H9 (cell line): ENCODE measurements at regions not wholly inside any gene's neighbourhood (a gene's known extent, or its start where the extent isn't known, plus 50 kb on each side); places are given as distances from the start of the nearest gene placed in this dataset.

Source experiments
- DNase-seq: peaks from one replicate; pipeline ENCODE4 v3.0.0-alpha.2; 2017
- H2AFZ ChIP-seq: one replicate; pipeline ENCODE4 v1.6.1; 2013; ENCODE audit warnings: mild to moderate bottlenecking, low read length, control low read depth, moderate library complexity
- H2AK5ac ChIP-seq: 2 replicates; pipeline ENCODE4 v1.6.1; 2013; ENCODE audit warnings: low read length, control low read depth, mixed read lengths; ENCODE audit not compliant: insufficient read length
- H2BK120ac ChIP-seq: one replicate; pipeline ENCODE4 v1.6.1; 2013; ENCODE audit warnings: low read depth, mild to moderate bottlenecking, low read length, control low read depth, inconsistent platforms; ENCODE audit not compliant: poor library complexity, severe bottlenecking
- H2BK12ac ChIP-seq: 2 replicates; pipeline ENCODE4 v1.6.1; 2013; ENCODE audit warnings: low read length, control low read depth, mixed read lengths, low read depth; ENCODE audit not compliant: insufficient read length
- H2BK15ac ChIP-seq: 2 replicates; pipeline ENCODE4 v1.6.1; 2013; ENCODE audit warnings: low read depth, low read length, control low read depth
- H2BK20ac ChIP-seq: one replicate; pipeline ENCODE4 v1.6.1; 2013; ENCODE audit warnings: low read depth, mild to moderate bottlenecking, low read length, control low read depth, inconsistent platforms; ENCODE audit not compliant: poor library complexity, severe bottlenecking
- H2BK5ac ChIP-seq: 2 replicates; pipeline ENCODE4 v1.6.1; 2013; ENCODE audit warnings: low read length, control low read depth, mixed read lengths; ENCODE audit not compliant: insufficient read length
- H3K14ac ChIP-seq: 2 replicates; pipeline ENCODE4 v1.6.1; 2013; ENCODE audit warnings: low read length, control low read depth; ENCODE audit not compliant: insufficient read depth
- H3K18ac ChIP-seq: 2 replicates; pipeline ENCODE4 v1.6.1; 2013; ENCODE audit warnings: low read depth, mild to moderate bottlenecking, mixed read lengths, low read length, control low read depth; ENCODE audit not compliant: insufficient read length
- H3K23ac ChIP-seq: 2 replicates; pipeline ENCODE4 v1.6.1; 2013; ENCODE audit warnings: low read length, control low read depth, mixed read lengths, low read depth; ENCODE audit not compliant: insufficient read length
- H3K23me2 ChIP-seq: 2 replicates; pipeline ENCODE4 v1.6.1; 2013; ENCODE audit warnings: low read depth, mild to moderate bottlenecking, mixed read lengths, low read length, control low read depth; ENCODE audit not compliant: insufficient read length, poor library complexity, severe bottlenecking
- H3K27ac ChIP-seq: 2 replicates; pipeline ENCODE4 v1.5.1; 2013; ENCODE audit warnings: low read length, control low read depth, mixed read lengths, low read depth; ENCODE audit not compliant: insufficient read length
- H3K27me3 ChIP-seq: 2 replicates; pipeline ENCODE4 v1.6.1; 2013; ENCODE audit warnings: low read length, control low read depth, inconsistent platforms; ENCODE audit not compliant: insufficient read depth
- H3K4ac ChIP-seq: 2 replicates; pipeline ENCODE4 v1.6.1; 2013; ENCODE audit warnings: low read depth, mild to moderate bottlenecking, control low read depth, inconsistent platforms, low read length, moderate library complexity
- H3K4me1 ChIP-seq: 2 replicates; pipeline ENCODE4 v1.6.1; 2013; ENCODE audit warnings: low read length, control low read depth, inconsistent platforms; ENCODE audit not compliant: insufficient read depth
- H3K4me2 ChIP-seq: 2 replicates; pipeline ENCODE4 v1.6.1; 2013; ENCODE audit warnings: low read length, control low read depth, mixed read lengths; ENCODE audit not compliant: insufficient read length, insufficient read depth
- H3K56ac ChIP-seq: 2 replicates; pipeline ENCODE4 v1.6.1; 2013; ENCODE audit warnings: low read depth, mild to moderate bottlenecking, mixed read lengths, low read length, control low read depth; ENCODE audit not compliant: insufficient read length
- H3K79me1 ChIP-seq: 2 replicates; pipeline ENCODE4 v1.6.1; 2013; ENCODE audit warnings: low read depth, mild to moderate bottlenecking, moderate library complexity, low read length, control low read depth, inconsistent platforms; ENCODE audit not compliant: insufficient read depth, poor library complexity, severe bottlenecking
- H3K79me2 ChIP-seq: 2 replicates; pipeline ENCODE4 v1.6.1; 2013; ENCODE audit warnings: low read length, control low read depth, inconsistent platforms; ENCODE audit not compliant: insufficient read depth
- H3K9ac ChIP-seq: 2 replicates; pipeline ENCODE4 v1.6.1; 2013; ENCODE audit warnings: low read length, control low read depth, mixed read lengths; ENCODE audit not compliant: insufficient read length; ENCODE audit errors: extremely low read depth
- H3K9me3 ChIP-seq: one replicate; pipeline ENCODE4 v1.6.1; 2013; ENCODE audit warnings: low read depth, low read length, inconsistent platforms; ENCODE audit not compliant: control insufficient read depth
- H3T11ph ChIP-seq: one replicate; pipeline ENCODE4 v1.6.1; 2013; ENCODE audit warnings: mild to moderate bottlenecking, low read length, control low read depth, inconsistent platforms
- H4K20me1 ChIP-seq: one replicate; pipeline ENCODE4 v1.6.1; 2013; ENCODE audit not compliant: control insufficient read depth, insufficient read length, insufficient read depth
- H4K5ac ChIP-seq: 2 replicates; pipeline ENCODE4 v1.6.1; 2013; ENCODE audit warnings: low read depth, mild to moderate bottlenecking, mixed read lengths, low read length, control low read depth; ENCODE audit not compliant: insufficient read length
- H4K8ac ChIP-seq: replicated peaks from 2 replicates; pipeline ENCODE4 v1.6.1; 2013; ENCODE audit warnings: low read length, control low read depth, mixed read lengths, low read depth; ENCODE audit not compliant: insufficient read length
- H4K91ac ChIP-seq: 2 replicates; pipeline ENCODE4 v1.6.1; 2013; ENCODE audit warnings: low read depth, mild to moderate bottlenecking, moderate library complexity, mixed read lengths, low read length, control low read depth; ENCODE audit not compliant: insufficient read length
- H3K27ac Mint-ChIP-seq, 3 experiments: 2 replicates in 2 of 3; 3 replicates in 1 of 3; pipeline ENCODE4 v1.8.0; 2020 to 2021; ENCODE audit warnings: mixed read lengths in 3 of 3, mild to moderate bottlenecking in 1 of 3, moderate library complexity in 1 of 3
- H3K27me3 Mint-ChIP-seq: 2 replicates; pipeline ENCODE4 v1.8.0; 2021; ENCODE audit warnings: low read depth, mild to moderate bottlenecking, moderate library complexity, mixed read lengths
- H3K36me3 Mint-ChIP-seq, 3 experiments: 2 replicates in 2 of 3; 3 replicates in 1 of 3; pipeline ENCODE4 v1.8.0; 2020 to 2021; ENCODE audit warnings: low read depth in 3 of 3, mixed read lengths in 3 of 3; ENCODE audit not compliant: insufficient read depth in 1 of 3
- H3K4me1 Mint-ChIP-seq, 2 experiments: 2 replicates each; pipeline ENCODE4 v1.8.0; 2020; ENCODE audit warnings: mixed read lengths in 2 of 2
- H3K4me3 Mint-ChIP-seq, 2 experiments: 2 replicates in 1 of 2; 3 replicates in 1 of 2; pipeline ENCODE4 v1.8.0; 2020 to 2021; ENCODE audit warnings: mild to moderate bottlenecking in 2 of 2, mixed read lengths in 2 of 2, moderate library complexity in 1 of 2
- H3K9me3 Mint-ChIP-seq, 2 experiments: 2 replicates in 1 of 2; 3 replicates in 1 of 2; pipeline ENCODE4 v1.8.0; 2020; ENCODE audit warnings: mild to moderate bottlenecking in 2 of 2, mixed read lengths in 2 of 2, moderate library complexity in 1 of 2
- WGBS: extraction: QIAGEN DNeasy Blood & Tissue Kit; methylation state at CpG from one replicate; pipeline ENCODE4 v1.1.7; 2013; ENCODE audit warnings: missing lambda C conversion rate, low lambda C conversion rate, mixed read lengths; ENCODE audit not compliant: insufficient read length; ENCODE audit errors: extremely low coverage; 5-methylcytosine and 5-hydroxymethylcytosine counted together
- TF ChIP-seq, protein P1 (sequence below): fragments of 200-600 bp; sonication (generic); conservative IDR thresholded peaks from 3 replicates; pipeline ENCODE4 v1.8.0; 2021; ENCODE audit warnings: antibody characterized with exemption, mild to moderate bottlenecking

DNA sequence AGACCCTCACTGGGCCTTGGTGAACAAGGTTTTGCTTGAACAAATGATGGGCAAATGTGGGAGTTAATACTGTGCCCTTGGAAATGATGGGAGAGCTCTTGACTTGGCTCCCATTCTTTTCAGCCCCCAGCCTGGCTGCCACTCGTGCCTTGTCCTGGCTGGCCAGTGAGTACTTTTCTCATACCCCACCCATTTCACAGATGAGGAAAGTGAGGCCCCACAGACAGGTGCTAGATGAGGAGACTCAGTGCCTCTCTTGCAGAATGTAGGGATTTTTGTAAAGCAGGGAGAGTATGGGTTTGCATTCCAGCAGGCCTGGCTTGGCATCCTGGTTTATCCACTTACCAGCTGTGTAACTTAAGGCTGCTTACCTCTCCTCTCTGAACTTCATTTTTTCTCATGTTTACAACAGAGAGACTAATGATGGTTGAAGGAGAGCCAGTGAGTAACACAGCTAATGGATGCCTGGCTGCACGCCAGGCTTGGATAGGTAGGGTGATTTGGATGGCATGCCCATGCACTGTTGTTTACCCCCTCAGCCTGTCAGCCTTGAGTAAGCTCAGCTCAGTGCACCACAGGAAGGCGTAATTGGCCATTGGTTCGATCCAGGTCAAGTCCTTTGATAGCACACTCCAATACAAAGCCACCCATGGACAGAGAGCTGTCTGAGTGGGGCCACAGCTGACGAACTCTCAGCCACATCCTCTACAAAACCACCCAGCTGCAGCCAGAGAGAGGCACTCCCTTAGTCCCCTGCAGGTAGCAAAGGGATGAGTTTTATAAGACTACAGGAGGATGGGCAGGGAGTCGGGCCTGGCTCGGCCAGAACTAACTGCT, 436.8 kb downstream of the RPS24 start:
- Histone ChIP-seq H2BK15ac (no peak overlapping the region), H3K23me2 (no peaks in the 10 kb centered on the region), H3K4ac (no peak overlapping the region), H2AK5ac (no peak overlapping the region), H4K20me1 (no peaks in the 10 kb centered on the region), H4K5ac (no peak overlapping the region), H3K9ac (no peak overlapping the region), H3K56ac (no peak overlapping the region), H3K27ac (no peak overlapping the region), H3K4me1 (peaks cover 3% of the 10 kb centered on the region; the same call in 1 of the 2 replicates), H3K23ac (no peak overlapping the region), H4K91ac (no peak overlapping the region), H3K27me3 (no peaks in the 10 kb centered on the region), H3K18ac (no peak overlapping the region), H2BK120ac (no peak overlapping the region), H3K4me2 (no peak overlapping the region), H3K14ac (no peak overlapping the region), H2BK20ac (no peak overlapping the region), H4K8ac (no peak overlapping the region), H2BK5ac (no peak overlapping the region), H3K79me2 (no peaks in the 10 kb centered on the region), H3T11ph (no peak overlapping the region), H3K79me1 (no peaks in the 10 kb centered on the region), H3K9me3 (no peaks in the 10 kb centered on the region), H2AFZ (no peak overlapping the region), H2BK12ac (no peak overlapping the region)
- DNase-seq, result no peak
- no peak overlapping the region for H3K27ac Mint-ChIP-seq
- WGBS, result no CpG with 5 or more reads among the region's 7 CpGs
- TF ChIP-seq, protein P1, sequence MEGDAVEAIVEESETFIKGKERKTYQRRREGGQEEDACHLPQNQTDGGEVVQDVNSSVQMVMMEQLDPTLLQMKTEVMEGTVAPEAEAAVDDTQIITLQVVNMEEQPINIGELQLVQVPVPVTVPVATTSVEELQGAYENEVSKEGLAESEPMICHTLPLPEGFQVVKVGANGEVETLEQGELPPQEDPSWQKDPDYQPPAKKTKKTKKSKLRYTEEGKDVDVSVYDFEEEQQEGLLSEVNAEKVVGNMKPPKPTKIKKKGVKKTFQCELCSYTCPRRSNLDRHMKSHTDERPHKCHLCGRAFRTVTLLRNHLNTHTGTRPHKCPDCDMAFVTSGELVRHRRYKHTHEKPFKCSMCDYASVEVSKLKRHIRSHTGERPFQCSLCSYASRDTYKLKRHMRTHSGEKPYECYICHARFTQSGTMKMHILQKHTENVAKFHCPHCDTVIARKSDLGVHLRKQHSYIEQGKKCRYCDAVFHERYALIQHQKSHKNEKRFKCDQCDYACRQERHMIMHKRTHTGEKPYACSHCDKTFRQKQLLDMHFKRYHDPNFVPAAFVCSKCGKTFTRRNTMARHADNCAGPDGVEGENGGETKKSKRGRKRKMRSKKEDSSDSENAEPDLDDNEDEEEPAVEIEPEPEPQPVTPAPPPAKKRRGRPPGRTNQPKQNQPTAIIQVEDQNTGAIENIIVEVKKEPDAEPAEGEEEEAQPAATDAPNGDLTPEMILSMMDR, result no peak
- H3K36me3 Mint-ChIP-seq, result peaks cover 0 to 15% (median 2%) of the 10 kb centered on the region in 3 experiments; a peak in 5 of 7 replicates
- H3K4me3 Mint-ChIP-seq, result no peak overlapping the region
- H3K9me3 Mint-ChIP-seq, result peaks cover 4 to 15% of the 10 kb centered on the region in 2 experiments; a peak in 4 of 5 replicates
- peaks cover 21 to 38% of the 10 kb centered on the region in 2 experiments for H3K4me1 Mint-ChIP-seq
- peaks cover 1% of the 10 kb centered on the region; the same call in 1 of the 2 replicates for H3K27me3 Mint-ChIP-seq
